GM20000 (cell line): ENCODE measurements at regions not wholly inside any gene's neighbourhood (a gene's known extent, or its start where the extent isn't known, plus 50 kb on each side); places are given as distances from the start of the nearest gene placed in this dataset.

Experiments used
- DNase-seq: peaks from one replicate; pipeline ENCODE4 v3.0.0; 2012; ENCODE audit warnings: low spot score
- TF ChIP-seq, protein P1 (sequence below): IDR thresholded peaks from 2 replicates; pipeline ENCODE4 v1.5.1; 2012; ENCODE audit warnings: mild to moderate bottlenecking, control low read depth; ENCODE audit errors: extremely low read depth, missing control alignments

DNA sequence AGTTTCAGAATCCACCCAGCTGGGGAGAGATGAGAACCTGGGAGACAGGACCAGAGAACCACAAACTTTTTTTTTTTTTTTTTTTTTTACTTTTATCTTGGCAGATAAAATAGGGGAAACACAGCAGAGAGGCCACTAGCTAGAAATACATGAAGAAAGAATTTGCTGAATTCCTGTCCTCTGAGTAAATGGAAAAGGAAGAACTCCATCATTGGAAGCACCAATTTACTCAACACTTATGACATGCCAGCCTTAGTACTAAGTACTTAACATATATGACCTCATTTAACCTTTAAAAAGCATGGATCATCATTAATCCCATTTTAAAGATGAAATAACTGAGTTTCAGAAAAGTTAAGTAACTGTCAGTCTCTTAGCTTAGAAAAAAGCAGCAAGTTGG is 343.0 kb upstream of the NPSR1 start:
- TF ChIP-seq, protein P1, sequence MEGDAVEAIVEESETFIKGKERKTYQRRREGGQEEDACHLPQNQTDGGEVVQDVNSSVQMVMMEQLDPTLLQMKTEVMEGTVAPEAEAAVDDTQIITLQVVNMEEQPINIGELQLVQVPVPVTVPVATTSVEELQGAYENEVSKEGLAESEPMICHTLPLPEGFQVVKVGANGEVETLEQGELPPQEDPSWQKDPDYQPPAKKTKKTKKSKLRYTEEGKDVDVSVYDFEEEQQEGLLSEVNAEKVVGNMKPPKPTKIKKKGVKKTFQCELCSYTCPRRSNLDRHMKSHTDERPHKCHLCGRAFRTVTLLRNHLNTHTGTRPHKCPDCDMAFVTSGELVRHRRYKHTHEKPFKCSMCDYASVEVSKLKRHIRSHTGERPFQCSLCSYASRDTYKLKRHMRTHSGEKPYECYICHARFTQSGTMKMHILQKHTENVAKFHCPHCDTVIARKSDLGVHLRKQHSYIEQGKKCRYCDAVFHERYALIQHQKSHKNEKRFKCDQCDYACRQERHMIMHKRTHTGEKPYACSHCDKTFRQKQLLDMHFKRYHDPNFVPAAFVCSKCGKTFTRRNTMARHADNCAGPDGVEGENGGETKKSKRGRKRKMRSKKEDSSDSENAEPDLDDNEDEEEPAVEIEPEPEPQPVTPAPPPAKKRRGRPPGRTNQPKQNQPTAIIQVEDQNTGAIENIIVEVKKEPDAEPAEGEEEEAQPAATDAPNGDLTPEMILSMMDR, result no peak
- no peak for DNase-seq

DNA sequence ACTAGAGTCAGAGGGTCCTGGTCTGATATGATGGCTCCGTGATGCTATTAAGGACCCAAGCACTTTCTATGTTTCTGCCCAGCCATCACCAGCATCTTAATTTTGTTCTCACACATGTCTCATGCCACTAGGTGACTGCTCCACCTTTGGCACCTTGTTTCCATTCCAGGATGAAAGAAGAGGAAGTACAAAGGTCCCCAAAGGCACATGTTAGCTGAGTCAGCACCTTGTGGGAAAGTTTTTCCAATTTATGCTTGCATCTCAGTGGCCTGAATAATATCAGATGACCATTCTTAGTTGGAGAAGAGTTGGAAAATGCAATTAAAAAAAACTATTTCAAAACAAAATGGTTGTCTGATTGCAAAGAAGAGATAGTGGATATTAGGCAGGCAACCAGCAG is 341.0 kb upstream of the NPSR1 start:
- TF ChIP-seq, protein P1, result no peak
- DNase-seq, result no peak

DNA sequence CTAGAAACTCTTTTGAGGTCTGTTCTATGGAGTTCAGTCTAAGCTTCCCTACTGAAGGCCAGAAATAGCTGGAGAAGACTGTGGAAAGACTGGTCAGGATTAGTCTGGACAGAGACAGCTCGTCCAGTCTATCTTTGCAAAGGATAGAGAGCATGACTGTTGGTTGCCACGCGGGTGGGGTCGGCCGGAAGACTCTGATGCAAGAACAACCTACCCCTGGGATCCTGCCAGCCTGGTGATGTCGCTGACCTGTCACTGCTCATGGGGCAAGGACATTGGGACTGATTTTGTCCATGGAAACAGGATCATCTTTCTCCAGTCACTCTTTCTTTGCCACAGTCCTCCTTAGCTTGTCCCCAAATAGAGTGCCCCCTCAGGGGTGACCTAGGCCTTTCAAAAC is 337.6 kb upstream of the NPSR1 start:
- no peak for DNase-seq
- TF ChIP-seq, protein P1, result peak; percentile 12

DNA sequence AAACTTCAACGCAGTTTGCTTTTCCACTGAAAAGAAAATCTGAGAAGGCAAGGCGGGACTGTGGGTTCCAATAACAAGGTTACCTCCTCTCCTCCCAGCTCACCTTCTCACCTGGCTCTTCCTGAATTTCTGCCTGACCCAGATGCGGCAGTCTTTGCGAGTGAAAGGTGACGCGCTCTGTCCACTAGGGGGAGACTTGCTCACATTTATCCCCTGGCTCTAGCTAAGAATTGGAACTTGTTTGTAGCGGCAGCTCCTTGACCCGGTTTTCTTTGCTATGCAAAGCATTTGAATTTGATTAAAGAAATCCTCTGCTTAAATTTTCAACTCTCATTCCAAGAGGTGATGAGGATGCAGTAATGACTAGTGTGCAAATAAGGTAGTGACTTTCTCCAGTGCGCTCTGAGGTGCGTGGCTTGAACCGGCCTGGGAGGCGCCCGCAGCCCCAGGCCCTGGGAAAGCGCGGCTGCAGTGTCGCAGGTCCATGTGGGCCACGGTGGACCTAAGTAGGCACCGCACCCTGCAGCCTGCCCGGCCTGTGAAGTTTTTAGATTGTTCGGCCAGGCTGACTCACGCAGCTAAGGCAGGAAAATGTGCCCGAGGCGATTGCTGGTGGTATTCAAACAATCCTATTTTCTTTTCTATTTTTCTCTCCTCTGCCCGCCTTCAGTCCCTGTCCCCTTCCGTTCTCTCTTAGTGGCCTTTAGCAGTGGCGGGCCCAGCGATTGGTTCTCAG is 336.9 kb upstream of the NPSR1 start:
- DNase-seq, result peak; percentile 71
- TF ChIP-seq, protein P1, result peak; percentile 94

DNA sequence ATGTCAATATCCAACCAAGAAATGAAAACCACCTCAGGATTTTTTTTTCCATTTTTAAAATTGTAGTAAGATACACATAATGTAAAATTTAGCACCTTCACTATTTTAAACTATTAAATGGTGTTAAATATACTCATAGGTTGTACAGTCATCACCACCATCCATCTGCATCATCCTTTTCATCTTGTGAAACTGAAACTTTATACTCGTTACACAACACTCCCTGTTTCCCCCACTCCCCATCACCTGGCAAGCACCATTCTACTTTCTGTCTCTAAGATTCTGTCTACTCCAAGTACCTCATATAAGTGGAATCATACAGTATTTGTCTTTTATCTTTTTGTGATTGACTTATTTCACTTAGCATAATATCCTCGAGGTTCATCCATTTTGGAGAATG is 335.2 kb upstream of the NPSR1 start:
- TF ChIP-seq, protein P1, result no peak
- no peak for DNase-seq

DNA sequence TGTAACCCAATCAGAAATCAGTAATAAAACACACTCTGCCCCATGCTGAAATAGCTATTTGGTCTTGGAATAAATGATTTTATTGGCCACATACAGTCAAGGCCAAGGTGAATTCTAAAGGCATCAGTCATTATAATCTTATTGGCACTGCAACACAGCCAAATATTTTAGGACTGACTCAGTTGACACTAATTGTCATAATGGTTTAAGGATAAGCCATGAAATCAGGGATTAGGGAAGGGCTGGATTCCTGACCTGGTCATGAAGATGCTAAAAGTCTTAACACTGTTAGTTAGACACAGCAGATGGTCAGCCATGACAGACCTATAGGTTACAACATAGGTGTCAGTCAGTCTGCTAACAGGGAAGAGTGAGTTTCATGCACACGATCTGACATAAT is 330.3 kb upstream of the NPSR1 start:
- TF ChIP-seq, protein P1, result no peak
- no peak for DNase-seq

DNA sequence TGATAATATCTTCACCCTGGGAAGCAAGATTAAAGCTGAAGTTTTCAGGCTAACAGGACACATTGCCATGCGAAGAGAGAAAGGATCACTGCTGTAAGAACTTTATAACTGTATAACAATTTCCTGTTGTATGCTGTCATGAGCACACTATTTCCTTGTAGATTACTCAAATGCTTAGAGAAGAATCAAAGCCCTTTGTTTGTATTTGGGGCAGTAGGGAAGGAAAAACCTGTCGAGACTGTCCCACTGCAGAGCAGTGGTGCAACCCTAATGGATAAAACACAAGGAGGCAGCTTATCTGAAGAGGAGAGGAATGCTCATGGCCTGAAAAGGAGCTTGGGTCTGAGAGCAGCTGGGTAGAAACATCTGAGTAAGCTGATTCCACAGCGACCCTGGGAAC is 327.7 kb upstream of the NPSR1 start:
- TF ChIP-seq, protein P1, result no peak
- DNase-seq, result no peak
